ENCODE measurements at regions not wholly inside any gene's neighbourhood (a gene's known extent, or its start where the extent isn't known, plus 50 kb on each side); places are given as distances from the start of the nearest gene placed in this dataset.
"Not testable (repeated sequence)": the region's sequence is repeated elsewhere in the genome, so short reads cannot be mapped to it uniquely, and the experiment has no call there.

DNA sequence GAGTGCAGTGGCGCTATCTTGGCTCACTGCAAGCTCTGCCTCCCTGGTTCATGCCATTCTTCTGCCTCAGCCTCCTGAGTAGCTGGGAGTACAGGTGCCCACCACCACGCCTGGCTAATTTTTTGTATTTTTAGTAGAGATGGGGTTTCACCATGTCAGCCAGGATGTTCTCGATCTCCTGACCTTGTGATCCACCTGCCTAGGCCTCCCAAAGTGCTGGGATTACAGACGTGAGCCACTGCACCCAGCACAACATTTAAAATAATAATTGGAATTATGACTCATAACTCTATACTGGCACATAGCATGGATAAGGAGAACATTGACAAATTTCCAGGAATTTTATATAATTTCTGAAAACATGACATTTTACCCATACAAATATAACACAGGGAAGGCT, 54.2 kb downstream of the DBET start:
- POLR2A ChIA-PET; H3K79me2 ChIP-seq (ENCODE audit: insufficient read depth); H3K36me3 ChIP-seq (replicated peaks in 1 of 2; ENCODE audit: control insufficient read depth in 1 of 2, insufficient read depth in 2 of 2, low read length in 1 of 2); H3K27ac ChIP-seq (ENCODE audit: low read depth in 2 of 2, low read length in 1 of 2); H3K9ac ChIP-seq; H3K4me2 ChIP-seq; H3K4me3 ChIP-seq (ENCODE audit: low read depth in 2 of 2, low read length in 1 of 2); H3K4me1 ChIP-seq (ENCODE audit: control insufficient read depth in 1 of 2, insufficient read depth in 2 of 2, low read depth in 1 of 2, low read length in 1 of 2); H3K9me3 ChIP-seq; H4K20me1 ChIP-seq (ENCODE audit: insufficient read depth); DNase-seq; CTCF ChIA-PET; H3F3A ChIP-seq (replicated peaks; ENCODE audit: insufficient read depth); H3K27me3 ChIP-seq (ENCODE audit: insufficient read depth); H2AFZ ChIP-seq (ENCODE audit: low read depth); H3K9me2 ChIP-seq: not testable (repeated sequence)
- WGBS (ENCODE audit: low lambda C conversion rate): 3% methylated on average over 4 of the region's 4 CpGs

DNA sequence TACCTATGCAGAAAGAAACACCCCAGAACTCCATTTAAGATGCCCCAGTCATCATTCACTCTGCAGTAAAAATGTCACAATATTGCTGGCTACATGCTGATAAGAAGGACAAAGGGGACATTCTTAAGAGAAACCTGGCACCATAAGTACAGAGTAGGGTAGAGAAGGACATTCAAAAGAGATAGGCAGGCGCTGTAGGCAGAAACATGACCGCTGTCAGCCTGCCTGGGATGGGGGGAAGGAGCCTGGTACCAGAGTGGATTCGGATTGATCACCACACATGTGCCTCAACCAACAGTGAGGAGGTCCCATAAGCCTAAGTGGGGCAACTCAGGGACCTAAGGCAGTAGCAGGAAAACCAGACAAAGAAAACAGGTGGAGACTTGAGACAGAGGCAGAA, 54.1 kb upstream of the DUX4 start:
- H3K9ac ChIP-seq; H3K79me2 ChIP-seq (ENCODE audit: insufficient read depth); POLR2A ChIA-PET; H3K27me3 ChIP-seq (ENCODE audit: insufficient read depth); H2AFZ ChIP-seq (ENCODE audit: low read depth); H3K4me1 ChIP-seq (ENCODE audit: control insufficient read depth in 1 of 2, insufficient read depth in 2 of 2, low read depth in 1 of 2, low read length in 1 of 2); H3K9me3 ChIP-seq; CTCF ChIA-PET; H3F3A ChIP-seq (replicated peaks; ENCODE audit: insufficient read depth); H3K9me2 ChIP-seq; H4K20me1 ChIP-seq (ENCODE audit: insufficient read depth); H3K27ac ChIP-seq (ENCODE audit: low read depth in 2 of 2, low read length in 1 of 2); H3K4me3 ChIP-seq (ENCODE audit: low read depth in 2 of 2, low read length in 1 of 2); H3K36me3 ChIP-seq (replicated peaks in 1 of 2; ENCODE audit: control insufficient read depth in 1 of 2, insufficient read depth in 2 of 2, low read length in 1 of 2); H3K4me2 ChIP-seq; DNase-seq: not testable (repeated sequence)
- WGBS (ENCODE audit: low lambda C conversion rate): 27% methylated on average over 3 of the region's 3 CpGs

DNA sequence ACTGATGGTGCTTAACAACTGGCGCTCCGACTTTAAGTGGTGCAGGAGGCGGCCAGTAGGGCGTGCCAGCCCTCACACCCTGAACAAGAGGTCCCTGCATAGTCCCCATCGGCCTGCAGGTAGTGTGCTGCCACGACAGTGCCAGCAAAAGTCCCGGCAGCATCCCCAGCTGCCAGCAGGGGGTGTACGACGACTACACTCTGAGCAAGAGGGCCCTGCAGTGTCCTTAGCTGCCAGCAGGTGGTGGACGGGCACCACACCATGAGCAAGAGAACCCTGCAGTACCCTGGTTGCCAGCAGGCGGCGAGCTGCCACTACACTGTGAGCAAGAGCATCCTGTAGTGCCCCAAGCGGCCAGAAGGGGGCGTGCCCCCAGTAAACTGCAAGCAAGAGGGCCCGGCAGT, 53.5 kb upstream of the DUX4 start:
- WGBS (ENCODE audit: low lambda C conversion rate): 43% methylated on average over 3 of the region's 15 CpGs
- not testable (repeated sequence) for DNase-seq

DNA sequence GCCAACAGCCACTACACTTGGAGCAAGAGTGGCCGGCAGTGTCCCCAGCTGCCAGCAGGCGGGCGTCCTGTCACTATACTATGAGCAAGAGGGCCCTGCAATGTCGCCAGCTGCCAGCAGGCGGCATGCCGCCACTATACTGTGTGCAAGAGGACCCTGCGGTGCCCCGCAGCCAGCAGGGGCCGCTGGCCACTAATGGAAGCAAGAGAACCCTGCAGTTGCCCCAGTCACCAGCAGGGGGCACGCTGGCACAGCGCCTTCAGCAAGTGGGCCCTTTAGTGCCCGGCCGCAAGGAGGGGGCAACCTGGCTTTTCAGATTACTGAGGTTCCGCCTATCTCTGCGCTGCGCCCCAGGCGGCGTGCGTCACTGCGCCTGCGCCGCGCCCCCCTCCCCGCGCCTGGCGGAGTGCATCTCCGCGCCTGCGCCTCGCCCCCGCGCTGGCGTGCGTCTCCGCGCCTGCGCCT, 53.0 kb upstream of the DUX4 start:
- DNase-seq; H4K20me1 ChIP-seq (ENCODE audit: insufficient read depth); H3K4me1 ChIP-seq (ENCODE audit: control insufficient read depth in 1 of 2, insufficient read depth in 2 of 2, low read depth in 1 of 2, low read length in 1 of 2); CTCF ChIA-PET; H3K9me3 ChIP-seq; H3K4me3 ChIP-seq (ENCODE audit: low read depth in 2 of 2, low read length in 1 of 2); H3F3A ChIP-seq (replicated peaks; ENCODE audit: insufficient read depth); H3K79me2 ChIP-seq (ENCODE audit: insufficient read depth); H2AFZ ChIP-seq (ENCODE audit: low read depth); H3K9ac ChIP-seq; H3K9me2 ChIP-seq; H3K27ac ChIP-seq (ENCODE audit: low read depth in 2 of 2, low read length in 1 of 2); H3K36me3 ChIP-seq (replicated peaks in 1 of 2; ENCODE audit: control insufficient read depth in 1 of 2, insufficient read depth in 2 of 2, low read length in 1 of 2); H3K4me2 ChIP-seq; H3K27me3 ChIP-seq (ENCODE audit: insufficient read depth); POLR2A ChIA-PET: not testable (repeated sequence)
- TF ChIP-seq, protein P1, sequence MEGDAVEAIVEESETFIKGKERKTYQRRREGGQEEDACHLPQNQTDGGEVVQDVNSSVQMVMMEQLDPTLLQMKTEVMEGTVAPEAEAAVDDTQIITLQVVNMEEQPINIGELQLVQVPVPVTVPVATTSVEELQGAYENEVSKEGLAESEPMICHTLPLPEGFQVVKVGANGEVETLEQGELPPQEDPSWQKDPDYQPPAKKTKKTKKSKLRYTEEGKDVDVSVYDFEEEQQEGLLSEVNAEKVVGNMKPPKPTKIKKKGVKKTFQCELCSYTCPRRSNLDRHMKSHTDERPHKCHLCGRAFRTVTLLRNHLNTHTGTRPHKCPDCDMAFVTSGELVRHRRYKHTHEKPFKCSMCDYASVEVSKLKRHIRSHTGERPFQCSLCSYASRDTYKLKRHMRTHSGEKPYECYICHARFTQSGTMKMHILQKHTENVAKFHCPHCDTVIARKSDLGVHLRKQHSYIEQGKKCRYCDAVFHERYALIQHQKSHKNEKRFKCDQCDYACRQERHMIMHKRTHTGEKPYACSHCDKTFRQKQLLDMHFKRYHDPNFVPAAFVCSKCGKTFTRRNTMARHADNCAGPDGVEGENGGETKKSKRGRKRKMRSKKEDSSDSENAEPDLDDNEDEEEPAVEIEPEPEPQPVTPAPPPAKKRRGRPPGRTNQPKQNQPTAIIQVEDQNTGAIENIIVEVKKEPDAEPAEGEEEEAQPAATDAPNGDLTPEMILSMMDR (IDR thresholded peaks at IDR 0.05): peak; percentile 28; the same call in 1 of the 2 replicates
- 60% methylated on average over 3 of the region's 37 CpGs for WGBS (ENCODE audit: low lambda C conversion rate)

More for the DNA sequence above, 53.5 kb upstream of the DUX4 start:
- H3K9ac ChIP-seq; H3K9me3 ChIP-seq; H3F3A ChIP-seq (replicated peaks; ENCODE audit: insufficient read depth); H3K4me1 ChIP-seq (ENCODE audit: control insufficient read depth in 1 of 2, insufficient read depth in 2 of 2, low read depth in 1 of 2, low read length in 1 of 2); POLR2A ChIA-PET; H2AFZ ChIP-seq (ENCODE audit: low read depth); H3K27ac ChIP-seq (ENCODE audit: low read depth in 2 of 2, low read length in 1 of 2); H3K79me2 ChIP-seq (ENCODE audit: insufficient read depth); CTCF ChIA-PET; H4K20me1 ChIP-seq (ENCODE audit: insufficient read depth); H3K4me3 ChIP-seq (ENCODE audit: low read depth in 2 of 2, low read length in 1 of 2); H3K36me3 ChIP-seq (replicated peaks in 1 of 2; ENCODE audit: control insufficient read depth in 1 of 2, insufficient read depth in 2 of 2, low read length in 1 of 2); H3K4me2 ChIP-seq; H3K27me3 ChIP-seq (ENCODE audit: insufficient read depth); H3K9me2 ChIP-seq: not testable (repeated sequence)

DNA sequence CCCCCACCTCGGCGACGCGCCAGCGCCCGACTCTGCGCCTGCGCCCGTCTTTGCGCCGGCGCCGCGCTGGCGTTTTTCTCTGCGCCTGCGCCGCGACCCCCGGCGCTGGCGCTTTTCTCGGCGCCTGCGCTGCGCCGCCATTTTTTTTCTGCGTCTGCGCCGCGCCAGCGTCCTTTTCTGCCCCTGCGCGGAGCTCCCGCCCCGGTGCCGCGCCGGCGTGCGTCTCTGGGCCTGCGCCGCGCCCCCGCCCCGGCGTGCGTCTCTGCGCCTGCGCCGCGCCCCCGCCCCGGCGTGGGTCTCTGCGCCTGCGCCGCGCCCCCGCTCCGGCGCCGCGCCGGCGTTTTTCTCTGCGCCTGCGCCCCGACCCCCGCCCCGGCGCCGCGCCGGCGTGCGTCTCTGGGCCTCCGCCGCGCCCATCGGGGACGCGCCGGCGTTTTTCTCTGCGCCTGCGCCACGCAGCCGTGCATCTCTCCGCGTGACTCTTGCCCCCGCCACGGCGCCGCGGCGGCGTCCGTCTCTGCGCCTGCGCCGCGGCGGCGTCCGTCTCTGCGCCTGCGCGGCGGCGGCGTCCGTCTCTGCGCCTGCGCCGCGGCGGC, 52.4 kb upstream of the DUX4 start:
- H3K27ac ChIP-seq (ENCODE audit: low read depth in 2 of 2, low read length in 1 of 2); POLR2A ChIA-PET; H3K27me3 ChIP-seq (ENCODE audit: insufficient read depth); H3F3A ChIP-seq (replicated peaks; ENCODE audit: insufficient read depth); H2AFZ ChIP-seq (ENCODE audit: low read depth); H3K4me2 ChIP-seq; H3K4me1 ChIP-seq (ENCODE audit: control insufficient read depth in 1 of 2, insufficient read depth in 2 of 2, low read depth in 1 of 2, low read length in 1 of 2); H3K79me2 ChIP-seq (ENCODE audit: insufficient read depth); H4K20me1 ChIP-seq (ENCODE audit: insufficient read depth); H3K9ac ChIP-seq; DNase-seq; H3K36me3 ChIP-seq (replicated peaks in 1 of 2; ENCODE audit: control insufficient read depth in 1 of 2, insufficient read depth in 2 of 2, low read length in 1 of 2); H3K4me3 ChIP-seq (ENCODE audit: low read depth in 2 of 2, low read length in 1 of 2); H3K9me3 ChIP-seq; H3K9me2 ChIP-seq; CTCF ChIA-PET: not testable (repeated sequence)
- WGBS (ENCODE audit: low lambda C conversion rate): 93% methylated on average over 95 of the region's 118 CpGs

Measured in SK-N-SH (cell line).